DMS 273 treated with DMSO at 0.1 percent for 48 hours (cell line): ENCODE measurements at regions not wholly inside any gene's neighbourhood (a gene's known extent, or its start where the extent isn't known, plus 50 kb on each side); places are given as distances from the start of the nearest gene placed in this dataset.

ENCODE experiments used
- DNase-seq: peaks from one replicate; lab custom pipeline; 2025; lab: John Stamatoyannopoulos, UW

DNA sequence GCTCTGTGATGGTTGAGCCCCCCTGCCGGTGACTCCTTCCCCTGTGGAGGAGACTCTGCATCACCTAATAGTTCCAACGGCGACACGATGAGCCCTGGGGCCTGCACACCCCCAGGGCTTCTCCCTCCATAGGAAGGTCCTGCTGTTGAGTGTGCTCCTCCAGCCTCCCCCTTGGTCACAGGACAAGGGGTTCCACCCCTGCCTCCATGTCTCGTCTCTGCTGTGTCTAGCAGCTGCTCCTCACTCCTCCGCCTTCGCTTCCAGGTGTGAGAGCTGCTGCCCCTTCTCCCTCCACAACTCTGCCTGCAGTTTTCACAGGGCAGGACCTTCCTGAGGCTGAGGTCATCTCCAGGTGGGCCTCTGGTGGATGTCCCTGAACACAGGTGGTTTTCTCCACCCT is 1416.1 kb downstream of the TBC1D22A start:
- no peak for DNase-seq

DNA sequence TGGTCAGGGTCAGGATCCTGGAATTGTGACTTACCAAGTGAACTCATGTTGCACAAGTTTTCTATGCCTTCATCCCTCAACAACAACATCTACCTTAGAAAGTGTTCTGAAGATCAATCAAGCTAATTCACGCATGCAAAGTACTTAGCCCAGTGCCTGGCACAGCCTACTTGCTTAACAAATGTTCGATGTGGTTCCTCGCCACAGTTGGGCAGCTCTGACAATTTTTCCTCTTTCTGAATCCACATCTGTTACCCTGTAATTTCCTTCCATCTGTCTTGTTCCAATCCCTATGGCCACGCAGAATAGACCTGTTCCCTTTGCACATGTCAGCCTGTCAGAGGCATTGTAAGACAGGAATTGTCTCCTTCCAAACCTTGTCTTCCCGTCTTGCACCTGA is 1415.2 kb downstream of the TBC1D22A start:
- DNase-seq: no peak

DNA sequence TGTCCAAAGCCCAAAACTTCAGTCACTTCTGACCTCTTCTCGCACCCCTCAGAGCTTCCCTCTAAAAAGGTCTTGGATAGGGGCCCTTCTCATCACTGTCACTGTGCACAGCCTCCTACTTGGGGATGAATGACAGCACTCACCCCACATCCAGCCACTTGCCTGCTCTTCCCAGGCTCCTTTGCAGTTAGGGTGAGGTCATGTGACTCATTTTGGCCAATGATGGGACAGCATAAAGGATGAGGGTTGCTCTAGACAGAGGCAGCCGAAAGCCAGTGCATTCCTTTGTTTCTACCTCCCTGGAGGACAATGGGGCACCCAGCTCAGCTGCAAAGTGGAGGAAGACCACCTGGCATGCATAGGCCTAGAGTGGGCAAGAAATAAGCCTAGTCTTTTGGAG is 1413.3 kb downstream of the TBC1D22A start:
- DNase-seq: no peak

DNA sequence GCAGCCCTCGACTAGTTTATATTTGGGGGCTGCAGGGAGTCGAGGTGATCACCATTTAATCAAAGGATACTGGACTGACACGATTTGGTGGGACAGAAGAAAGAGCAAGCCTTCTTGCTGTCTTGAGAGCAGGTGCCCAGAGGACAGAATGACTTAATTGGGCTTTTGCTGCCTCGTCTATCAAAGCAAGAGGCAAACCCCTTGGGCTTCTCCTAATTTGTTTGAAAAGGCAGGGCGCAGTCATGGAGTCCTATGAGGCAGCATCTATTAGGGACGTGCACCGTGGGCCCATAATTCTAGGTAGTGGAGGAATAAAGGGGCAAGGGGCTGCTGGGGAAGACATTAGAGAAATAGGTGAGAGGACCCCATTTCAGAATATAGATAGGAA is 1411.3 kb downstream of the TBC1D22A start:
- DNase-seq: no peak

DNA sequence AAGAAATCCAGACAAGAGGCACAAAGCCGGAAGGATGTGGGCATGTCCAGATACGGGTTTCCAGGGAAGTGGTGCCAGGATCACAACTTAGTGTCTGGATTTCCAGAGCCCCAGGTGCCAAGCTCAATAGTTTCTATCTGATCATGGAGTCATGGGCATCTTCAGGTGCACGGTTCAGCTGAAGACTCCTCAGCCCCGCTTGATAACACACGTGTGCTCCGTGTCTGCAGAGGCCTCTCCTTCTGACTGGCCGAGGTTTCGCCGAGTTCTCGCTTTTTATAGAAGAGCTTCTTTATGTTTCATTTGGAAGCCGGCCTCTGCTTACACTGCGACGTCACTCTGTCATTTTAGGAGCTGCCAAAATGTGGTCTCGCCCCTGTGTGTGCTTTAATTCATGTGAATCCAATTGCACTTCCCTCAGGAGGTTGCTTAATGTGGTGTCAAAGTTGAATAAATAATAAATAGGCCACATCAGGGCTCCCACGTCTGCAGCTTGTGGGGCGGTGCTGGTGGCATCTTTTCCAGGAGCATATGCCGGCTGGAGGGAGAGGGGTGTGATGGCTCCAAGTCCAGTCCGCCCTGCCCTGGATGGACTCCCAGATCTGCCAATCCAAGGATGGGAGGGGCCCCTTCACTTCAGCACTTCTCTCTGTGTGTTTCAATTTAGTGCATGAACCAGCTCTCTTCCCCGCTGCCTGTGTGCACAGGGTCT is 1410.8 kb downstream of the TBC1D22A start:
- DNase-seq: no peak

DNA sequence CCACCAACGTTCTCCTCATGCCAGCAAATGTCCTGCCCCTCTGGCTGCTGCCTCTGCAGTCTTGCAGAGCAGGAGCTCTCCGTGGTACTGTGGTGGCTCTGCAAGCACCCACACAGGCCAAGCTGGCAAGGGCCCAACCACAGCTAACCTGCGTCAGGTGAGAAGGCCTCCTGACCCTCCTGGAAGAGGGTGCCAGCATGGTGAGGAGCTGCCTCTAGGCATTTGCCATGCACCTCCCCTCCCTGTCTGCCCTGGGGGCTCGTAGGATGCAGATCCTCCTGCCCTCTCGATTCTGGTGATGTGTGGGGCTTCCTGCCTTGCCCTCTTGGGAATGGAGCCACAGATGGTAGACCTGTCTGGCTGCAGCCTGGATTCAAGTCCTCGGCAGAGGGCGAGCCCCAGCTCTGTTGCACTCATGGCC is 1408.8 kb downstream of the TBC1D22A start:
- DNase-seq: no peak

DNA sequence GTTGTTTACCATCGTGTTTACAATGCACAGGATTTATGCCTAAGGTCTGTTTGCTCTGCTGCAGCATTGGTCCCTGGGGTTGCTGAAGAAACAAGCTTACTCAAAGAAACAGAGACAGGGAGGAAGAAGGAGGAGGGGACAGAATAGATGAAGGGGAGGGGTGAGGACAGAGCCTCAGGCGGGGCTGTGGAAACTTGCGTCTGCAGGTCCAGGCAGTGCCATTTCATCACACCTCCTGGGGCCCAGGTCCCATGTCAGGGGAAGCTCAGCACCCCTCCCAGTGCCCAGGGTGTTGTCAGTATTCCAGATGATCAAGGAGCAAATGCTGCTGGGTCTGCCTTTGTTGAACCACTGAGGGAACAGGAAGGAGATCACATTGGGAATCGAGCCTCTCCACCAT is 1406.8 kb downstream of the TBC1D22A start:
- DNase-seq: no peak

DNA sequence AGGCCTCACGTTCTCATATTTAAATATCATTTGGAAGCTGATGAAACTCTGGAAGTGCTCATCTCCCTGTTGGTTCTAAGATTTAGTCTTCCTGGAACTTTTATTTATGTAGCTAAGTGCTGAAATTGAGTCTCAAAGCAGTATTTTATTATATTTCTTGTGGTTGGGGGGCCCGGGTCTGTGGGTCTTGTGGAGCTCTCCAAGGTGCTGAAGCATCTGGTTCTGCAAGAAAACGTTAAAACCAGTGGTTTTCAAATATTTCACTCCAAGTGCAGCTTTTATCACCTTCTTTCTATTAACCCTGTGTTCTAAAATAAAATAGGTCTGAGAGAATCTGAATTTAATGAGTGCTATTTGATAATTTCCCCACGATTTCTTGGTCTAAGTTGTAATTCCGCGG is 1404.8 kb downstream of the TBC1D22A start:
- no peak for DNase-seq

DNA sequence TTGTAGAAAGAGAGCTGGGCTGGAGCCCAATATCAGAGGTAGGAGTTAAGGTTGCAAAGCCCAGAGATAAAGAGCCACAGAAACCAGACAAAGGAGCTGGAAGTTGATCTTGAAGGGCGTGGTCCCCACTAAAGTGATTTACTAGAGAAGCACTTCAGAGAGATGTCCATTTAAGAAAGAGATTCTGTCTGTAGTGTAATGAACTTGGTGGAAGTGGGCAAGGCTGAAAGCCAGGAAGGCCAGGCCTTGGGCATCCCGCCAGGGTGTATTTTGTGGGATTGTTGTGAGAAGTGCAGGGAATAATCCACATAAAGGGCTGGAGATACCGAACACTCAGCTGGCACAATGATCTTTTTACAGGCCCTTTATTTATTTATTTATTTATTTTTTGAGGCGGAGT is 1398.8 kb downstream of the TBC1D22A start:
- DNase-seq: no peak

DNA sequence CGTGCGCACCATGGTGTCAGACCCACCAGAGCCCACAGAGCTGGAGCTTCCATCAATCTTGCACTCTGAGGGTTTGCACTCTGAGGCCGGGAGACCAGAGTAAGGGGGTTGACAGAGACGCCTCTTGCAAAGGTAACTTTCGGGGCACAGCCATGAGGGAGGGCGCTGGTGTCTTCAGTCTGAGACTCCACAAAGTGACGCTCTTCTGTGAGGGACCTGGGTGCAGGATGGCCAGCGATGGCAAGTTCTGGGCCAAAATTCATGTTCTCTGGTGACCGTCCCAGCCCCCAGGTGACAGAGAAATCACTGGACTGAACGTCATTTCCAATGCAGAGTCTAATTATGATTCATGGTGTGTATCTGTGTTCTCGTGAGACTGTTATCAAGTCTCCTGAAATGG is 1395.2 kb downstream of the TBC1D22A start:
- no peak for DNase-seq

DNA sequence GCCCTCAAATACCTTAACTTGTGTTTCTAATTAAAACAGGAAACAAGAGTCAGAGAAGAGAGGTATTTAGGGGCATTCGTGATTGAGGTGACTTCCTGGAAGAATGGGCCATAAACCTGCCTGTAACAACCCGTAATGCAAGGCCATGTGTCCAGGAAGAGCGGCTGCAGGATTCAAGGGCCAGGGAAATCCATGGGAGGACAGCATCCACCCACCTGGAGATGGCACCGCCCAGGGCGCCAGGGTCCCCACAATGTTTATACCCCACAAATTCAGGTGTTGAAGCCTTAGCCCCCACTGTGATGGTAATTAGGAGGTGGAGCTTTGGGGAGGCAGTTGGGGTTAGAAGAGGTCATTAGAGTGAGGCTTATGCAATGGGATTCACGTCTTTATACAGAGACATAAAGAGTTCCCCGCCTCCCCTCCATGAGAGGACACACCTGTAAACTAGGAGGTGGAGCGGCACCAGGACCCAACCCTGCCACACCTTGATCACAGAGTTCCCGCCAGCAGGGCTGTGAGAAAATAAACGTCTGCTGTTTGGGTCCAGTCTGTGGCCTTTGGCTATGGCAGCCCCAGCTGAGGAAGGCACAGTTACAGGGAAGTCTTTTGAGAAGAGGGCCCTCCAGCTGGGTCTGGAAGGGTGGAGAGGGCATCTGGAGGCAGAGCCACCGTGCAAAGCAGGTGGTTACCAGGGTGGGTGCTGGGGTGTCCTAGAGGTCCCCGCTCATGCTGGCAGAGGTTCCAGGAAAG is 1394.3 kb downstream of the TBC1D22A start:
- DNase-seq: no peak

DNA sequence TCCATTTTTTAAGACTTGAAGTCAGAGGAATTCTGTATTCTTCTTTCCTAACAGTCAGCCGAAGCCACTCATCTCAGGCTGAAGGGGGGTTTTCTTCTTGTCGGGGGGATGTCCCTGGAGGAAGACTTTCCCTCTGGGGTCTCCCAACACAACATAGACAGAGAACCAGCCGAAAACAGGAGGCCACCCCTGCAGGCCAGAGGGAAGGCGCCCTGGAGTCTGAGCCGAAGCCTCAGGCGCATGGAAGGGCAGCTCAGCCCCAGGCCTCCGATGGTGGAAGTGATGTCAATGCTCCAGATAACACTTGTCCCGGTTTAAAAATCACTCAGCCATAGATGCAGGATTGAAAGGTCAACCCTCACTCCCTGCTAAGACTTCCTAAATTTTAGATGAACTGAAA is 1393.0 kb downstream of the TBC1D22A start:
- DNase-seq: no peak

DNA sequence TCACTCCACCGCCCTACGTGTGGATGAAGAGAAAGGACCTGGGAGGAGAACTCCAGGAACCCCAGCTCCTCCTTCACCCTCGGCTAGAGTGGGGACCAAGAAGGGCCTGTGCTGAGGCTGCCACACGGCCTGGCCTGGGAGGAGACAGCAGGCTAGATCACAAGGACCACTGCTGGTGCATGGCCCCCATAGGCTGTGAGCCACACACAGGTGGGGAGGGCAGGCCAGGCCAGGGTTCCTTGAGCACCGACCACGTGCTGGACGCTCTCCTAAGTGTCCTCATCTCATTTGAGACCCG is 1392.4 kb downstream of the TBC1D22A start:
- DNase-seq: no peak

DNA sequence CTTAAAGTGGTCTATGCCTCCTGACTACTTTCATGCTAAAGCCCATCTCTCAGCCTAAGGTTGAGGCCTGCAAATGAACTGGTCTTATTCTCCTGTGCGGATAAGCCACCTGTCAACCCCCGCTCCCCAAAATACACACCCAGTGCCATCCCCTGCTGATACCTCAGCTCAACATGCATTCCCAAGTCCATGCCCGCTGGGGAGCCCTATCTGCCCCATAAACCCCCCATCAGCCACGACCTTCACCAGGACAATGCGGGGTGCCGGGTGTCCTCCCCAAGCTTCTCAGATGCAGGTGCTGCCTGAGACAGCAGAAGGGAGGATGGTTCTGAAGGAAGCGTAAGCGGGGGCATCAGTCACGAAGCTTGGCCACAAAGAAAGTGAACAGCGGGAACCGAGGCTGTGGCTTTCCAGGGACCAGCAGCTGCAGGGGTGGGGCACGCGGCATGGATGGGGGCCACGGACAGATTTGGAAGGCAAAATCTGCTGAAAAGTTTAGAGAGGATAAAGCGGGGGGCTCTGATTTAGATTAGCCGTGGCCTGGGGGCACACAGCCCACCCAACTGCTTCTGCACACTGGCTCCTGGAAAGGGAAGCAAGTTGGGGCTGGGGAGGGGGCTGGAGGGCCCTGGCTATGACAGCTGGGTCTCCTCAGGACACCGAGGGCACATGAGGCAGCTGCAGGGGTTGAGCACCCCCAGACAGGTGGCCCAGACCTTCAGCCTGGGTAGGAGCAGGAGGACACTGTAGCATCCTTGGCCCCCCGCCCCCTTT is 1391.9 kb downstream of the TBC1D22A start:
- DNase-seq: no peak

DNA sequence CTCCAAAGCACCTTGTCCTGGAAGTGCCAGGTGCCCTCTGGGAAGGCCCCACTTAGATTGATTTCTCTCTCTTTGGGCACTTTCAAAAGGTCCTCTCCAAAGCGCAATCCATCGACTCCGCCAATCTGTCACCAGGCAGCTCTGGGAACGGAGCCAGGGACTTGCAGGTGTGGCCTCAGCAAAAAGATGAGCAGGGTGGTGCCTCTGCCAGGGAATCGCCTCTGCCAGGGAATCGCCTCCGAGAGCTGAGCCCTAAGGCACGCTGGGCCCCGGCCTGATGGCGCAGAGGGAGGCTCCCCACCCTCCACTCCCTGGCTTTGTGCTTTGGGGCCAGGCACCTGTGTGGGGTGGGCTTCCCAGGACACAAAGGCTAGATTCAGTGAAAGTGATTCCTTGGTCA is 1391.3 kb downstream of the TBC1D22A start:
- DNase-seq: no peak

DNA sequence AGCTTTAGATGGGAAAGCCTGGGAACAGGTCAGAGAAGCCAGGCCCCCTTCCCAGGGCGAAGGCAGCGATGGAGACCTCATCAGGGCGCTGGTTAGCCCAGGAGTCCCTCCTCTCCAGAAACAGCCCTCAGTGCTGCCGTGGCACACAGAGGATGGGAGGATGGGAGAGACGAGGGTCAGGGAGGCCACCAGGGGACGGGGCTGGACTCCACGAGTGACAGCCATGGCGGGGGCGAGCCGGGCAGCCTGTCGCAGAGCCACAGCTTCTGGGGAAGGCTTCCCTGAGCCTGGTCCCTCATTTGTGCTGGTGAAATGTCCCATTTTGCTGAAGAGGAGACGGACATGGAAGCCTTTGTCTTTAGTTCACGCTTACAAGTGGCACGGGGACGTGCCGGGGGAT is 1390.5 kb downstream of the TBC1D22A start:
- DNase-seq: no peak

DNA sequence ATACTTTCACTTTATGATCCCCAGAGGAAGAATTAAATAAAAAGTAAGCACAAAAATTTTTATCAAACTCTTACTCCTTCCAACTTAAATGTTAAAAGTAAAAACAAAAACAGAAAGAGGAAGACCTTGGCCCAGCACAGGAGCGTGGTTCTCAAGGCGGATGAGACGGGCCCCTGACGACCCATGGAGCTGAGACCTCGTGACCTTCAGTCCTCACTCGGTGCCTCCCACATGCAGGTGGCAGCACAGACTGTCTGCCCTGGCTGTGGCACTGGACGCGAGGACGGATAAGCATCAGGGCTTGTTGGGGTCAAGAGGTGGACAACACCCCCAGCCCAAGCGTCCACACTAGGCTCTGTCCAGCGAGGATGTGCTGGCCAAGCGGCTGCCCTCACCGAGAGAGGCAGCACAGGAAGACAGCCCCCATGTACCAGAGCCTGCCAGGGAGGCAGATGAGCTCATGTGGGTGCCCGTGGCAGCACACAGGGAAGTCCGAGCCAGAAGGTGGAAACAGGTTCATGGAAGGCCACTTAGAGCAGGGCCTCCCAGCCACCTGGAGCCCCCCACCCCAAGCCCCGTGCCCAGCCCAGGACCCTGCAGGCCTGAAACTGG is 1389.8 kb downstream of the TBC1D22A start:
- DNase-seq: no peak

DNA sequence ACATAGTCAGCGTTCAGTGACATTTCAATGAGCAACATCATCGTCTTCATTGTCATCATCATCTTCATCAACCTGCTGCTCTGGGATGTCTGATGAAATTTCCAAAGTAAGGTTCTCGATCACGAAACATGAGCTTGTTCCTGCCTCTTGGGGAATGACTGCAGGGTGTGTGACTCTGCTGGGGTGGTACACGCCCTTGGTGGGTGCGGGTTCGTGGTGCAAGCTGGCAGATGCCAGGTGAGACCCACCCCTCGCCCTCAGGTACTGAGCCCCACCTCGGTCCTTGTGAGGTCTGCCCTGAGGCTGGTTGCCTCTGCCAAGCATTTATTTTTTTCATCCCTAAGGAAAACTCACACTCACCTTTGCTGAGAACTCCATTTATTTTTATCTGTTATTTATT is 1389.2 kb downstream of the TBC1D22A start:
- no peak for DNase-seq

DNA sequence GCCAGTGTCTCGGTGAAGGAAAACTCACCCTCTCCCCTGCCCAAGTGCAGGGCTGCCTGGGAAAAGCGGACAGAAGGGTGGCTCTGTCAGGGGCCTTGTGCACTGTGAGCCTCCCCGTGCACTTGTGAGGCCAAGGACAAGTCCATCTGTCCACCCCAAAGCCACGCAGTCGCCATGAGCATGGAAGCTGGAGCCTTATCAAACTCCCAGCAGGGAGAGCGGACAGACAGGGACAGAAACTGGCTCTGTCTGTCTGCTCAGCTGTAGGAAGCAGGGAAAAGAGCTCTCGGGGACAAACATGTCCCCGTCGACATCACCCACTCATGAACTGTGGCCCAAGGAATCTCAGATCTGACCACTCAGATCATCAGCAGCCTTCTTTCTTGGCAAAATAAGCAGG is 1385.4 kb downstream of the TBC1D22A start:
- DNase-seq: no peak

DNA sequence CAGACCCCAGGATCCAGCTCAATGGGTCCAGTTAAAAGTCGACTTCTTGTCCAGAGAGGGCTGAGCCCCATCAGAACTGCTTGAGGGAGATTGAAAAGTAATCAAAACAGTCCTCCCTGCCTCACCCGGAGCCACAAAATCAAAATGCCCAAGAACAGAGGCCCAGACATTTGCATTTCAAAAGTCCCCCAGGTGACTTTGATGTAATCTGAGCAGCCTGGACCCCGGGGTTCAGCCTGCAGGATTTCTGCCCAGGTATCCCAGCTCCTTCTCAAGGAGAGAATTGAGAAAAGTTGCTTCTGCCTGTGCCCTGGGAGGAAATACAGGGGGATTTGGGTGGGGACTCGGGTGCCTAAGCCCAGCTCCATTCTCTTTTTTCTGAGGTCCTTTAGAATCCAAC is 1385.0 kb downstream of the TBC1D22A start:
- no peak for DNase-seq

DNA sequence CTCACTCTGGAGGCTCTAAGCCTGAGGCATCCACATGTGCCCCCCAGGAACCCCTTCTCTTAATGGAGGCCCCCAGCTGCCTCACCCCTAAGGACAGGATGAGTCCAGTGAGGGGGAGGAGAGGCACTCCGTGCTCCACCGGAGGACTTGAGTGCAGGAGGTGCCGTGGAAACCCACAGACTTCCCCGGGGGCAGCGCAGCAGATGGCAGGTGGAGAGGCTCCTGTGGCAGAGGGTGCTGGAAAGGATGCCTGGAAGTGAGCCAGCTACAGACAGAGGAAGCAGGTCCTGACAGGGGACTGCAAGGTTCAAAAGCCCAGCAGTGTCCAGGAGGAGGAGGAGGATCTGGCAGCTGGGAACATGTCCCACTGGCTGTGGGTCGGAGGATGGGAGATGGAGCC is 1384.0 kb downstream of the TBC1D22A start:
- DNase-seq: no peak

DNA sequence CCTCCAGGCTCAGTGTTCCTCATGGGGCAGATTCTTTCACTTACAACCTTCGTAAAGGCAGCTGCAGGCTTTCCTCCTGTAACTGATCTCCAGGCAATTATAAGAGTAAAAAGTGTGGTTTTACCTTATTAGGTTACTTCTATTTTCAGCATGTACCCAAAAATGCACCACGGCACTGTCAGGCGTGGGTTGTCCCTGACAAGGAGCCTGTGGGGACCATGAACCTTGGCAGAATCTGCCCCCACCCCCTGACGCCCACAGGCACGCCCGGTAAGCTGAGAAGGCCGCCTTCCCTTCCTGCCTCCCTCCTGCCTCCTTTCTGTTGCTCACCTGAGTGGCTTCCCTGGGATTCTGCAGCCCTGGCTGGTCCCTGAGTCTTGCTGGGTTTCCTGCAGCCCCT is 1383.3 kb downstream of the TBC1D22A start:
- DNase-seq: no peak

DNA sequence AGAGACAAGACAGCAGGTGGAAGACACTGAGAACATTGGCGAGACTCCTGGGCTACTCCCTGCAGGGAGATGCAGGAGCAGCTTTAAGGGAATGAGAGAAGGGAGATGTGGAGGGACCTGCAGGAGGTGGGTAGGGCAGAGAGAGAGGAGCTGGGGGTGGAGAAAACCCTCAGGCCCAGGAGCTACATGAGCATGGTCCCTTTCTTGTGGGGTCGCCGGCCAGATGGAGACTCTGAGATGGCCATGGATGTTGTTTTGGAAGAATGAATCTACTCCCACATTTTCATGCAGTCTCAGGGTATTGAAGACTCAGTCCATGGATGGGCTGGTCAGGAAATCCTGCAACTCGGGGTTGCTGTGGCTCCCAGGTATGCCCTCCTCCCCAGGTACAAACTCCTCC is 1381.9 kb downstream of the TBC1D22A start:
- DNase-seq: no peak
